T-helper 1 cell (primary cell): ENCODE measurements at regions not wholly inside any gene's neighbourhood (a gene's known extent, or its start where the extent isn't known, plus 50 kb on each side); places are given as distances from the start of the nearest gene placed in this dataset.
"Not testable (repeated sequence)": the region's sequence is repeated elsewhere in the genome, so short reads cannot be mapped to it uniquely, and the experiment has no call there.

Experiments
- DNase-seq, 5 donors: peaks; one replicate each; pipeline ENCODE4 v3.0.0-alpha.2; 2012 to 2020

- no peak for DNase-seq
These were observed 296.2 kb upstream of the SMIM21 start for GRCh38 chr18:75723521-75724340.

- no peak for DNase-seq
These were observed 287.3 kb upstream of the SMIM21 start for GRCh38 chr18:75714766-75715165.

GRCh38 chr18:75712124-75712867, 284.8 kb upstream of the SMIM21 start:
- DNase-seq: not testable (repeated sequence)

GRCh38 chr18:75700561-75700960, 273.1 kb upstream of the SMIM21 start:
- no peak for DNase-seq

GRCh38 chr18:75698861-75699260, 271.4 kb upstream of the SMIM21 start:
- DNase-seq: no peak

GRCh38 chr18:75697493-75697892, 270.0 kb upstream of the SMIM21 start:
- no peak for DNase-seq

- DNase-seq: no peak
These were observed 268.9 kb upstream of the SMIM21 start for GRCh38 chr18:75696391-75696790.

- no peak for DNase-seq
These were observed 266.8 kb upstream of the SMIM21 start for GRCh38 chr18:75694292-75694691.

GRCh38 chr18:75691483-75691882, 264.0 kb upstream of the SMIM21 start:
- no peak for DNase-seq

GRCh38 chr18:75690283-75690682, 262.8 kb upstream of the SMIM21 start:
- DNase-seq: not testable (repeated sequence)

GRCh38 chr18:75687626-75688025, 260.1 kb upstream of the SMIM21 start:
- no peak for DNase-seq

- DNase-seq: no peak
These were observed 255.9 kb upstream of the SMIM21 start for GRCh38 chr18:75683426-75683825.

- DNase-seq: no peak
These were observed 254.1 kb upstream of the SMIM21 start for GRCh38 chr18:75681538-75682115.

- no peak for DNase-seq
These were observed 251.8 kb upstream of the SMIM21 start for GRCh38 chr18:75679331-75679730.

- DNase-seq: no peak
These were observed 251.1 kb upstream of the SMIM21 start for GRCh38 chr18:75678627-75679026.

- no peak for DNase-seq
These were observed 250.4 kb upstream of the SMIM21 start for GRCh38 chr18:75677696-75678455.

- DNase-seq: no peak
These were observed 233.4 kb upstream of the SMIM21 start for GRCh38 chr18:75660932-75661331.

GRCh38 chr18:75659535-75660023, 232.1 kb upstream of the SMIM21 start:
- DNase-seq: no peak

- no peak for DNase-seq
These were observed 230.8 kb upstream of the SMIM21 start for GRCh38 chr18:75658330-75658729.

GRCh38 chr18:75656563-75657247, 229.2 kb upstream of the SMIM21 start:
- DNase-seq: no peak

- no peak for DNase-seq
These were observed 228.5 kb upstream of the SMIM21 start for GRCh38 chr18:75656035-75656434.
